Thyroid gland (tissue), 4 donors: ENCODE measurements at regions not wholly inside any gene's neighbourhood (a gene's known extent, or its start where the extent isn't known, plus 50 kb on each side); places are given as distances from the start of the nearest gene placed in this dataset.

Source experiments
- POLR2A ChIP-seq, 2 donors: fragments of 450-650 bp; IDR thresholded peaks; one replicate each; pipeline ENCODE4 v1.6.1; 2017; ENCODE audit warnings: antibody characterized with exemption in 2 of 2, mild to moderate bottlenecking in 2 of 2, moderate library complexity in 1 of 2
- TF ChIP-seq, protein P1 (sequence below), 6 experiments: fragments of 200-600 bp in 3 of 6; fragments of 450-650 bp in 3 of 6; sonication (generic) in 3 of 6; IDR thresholded peaks; one replicate each; pipeline ENCODE4 v1.5.1; 2016 to 2019; ENCODE audit warnings: antibody characterized with exemption in 6 of 6, mild to moderate bottlenecking in 2 of 6, inconsistent platforms in 1 of 6, moderate library complexity in 1 of 6

DNA sequence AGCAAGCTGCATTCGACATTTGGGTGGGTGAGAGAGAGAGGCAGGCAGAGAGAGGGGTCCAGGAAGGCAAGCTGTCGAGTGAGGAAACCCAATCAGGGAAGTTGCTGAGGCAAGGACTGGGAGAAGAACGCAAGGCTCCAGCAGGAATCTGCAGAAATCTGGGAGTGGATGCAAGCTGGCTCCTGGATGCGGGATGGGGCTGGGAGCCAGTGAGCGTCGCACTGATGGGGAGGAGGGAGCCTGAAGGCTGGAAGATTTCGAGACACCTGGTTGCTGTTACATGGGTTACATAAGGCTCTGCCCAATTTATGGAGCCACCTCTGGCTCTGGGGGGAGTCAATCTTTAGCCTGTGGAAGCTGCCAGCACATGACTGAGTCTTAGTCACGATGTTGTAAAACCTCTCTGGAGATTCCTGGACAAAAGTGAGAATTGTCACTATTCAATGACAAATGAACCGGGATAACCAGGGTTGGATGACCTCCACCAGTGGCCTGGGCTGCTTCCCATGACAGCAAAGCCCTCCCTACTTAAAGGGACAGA is 51.1 kb upstream of the ADRB1 start:
- TF ChIP-seq POLR2A (IDR thresholded peaks at IDR 0.05), result no peak
- TF ChIP-seq, protein P1, sequence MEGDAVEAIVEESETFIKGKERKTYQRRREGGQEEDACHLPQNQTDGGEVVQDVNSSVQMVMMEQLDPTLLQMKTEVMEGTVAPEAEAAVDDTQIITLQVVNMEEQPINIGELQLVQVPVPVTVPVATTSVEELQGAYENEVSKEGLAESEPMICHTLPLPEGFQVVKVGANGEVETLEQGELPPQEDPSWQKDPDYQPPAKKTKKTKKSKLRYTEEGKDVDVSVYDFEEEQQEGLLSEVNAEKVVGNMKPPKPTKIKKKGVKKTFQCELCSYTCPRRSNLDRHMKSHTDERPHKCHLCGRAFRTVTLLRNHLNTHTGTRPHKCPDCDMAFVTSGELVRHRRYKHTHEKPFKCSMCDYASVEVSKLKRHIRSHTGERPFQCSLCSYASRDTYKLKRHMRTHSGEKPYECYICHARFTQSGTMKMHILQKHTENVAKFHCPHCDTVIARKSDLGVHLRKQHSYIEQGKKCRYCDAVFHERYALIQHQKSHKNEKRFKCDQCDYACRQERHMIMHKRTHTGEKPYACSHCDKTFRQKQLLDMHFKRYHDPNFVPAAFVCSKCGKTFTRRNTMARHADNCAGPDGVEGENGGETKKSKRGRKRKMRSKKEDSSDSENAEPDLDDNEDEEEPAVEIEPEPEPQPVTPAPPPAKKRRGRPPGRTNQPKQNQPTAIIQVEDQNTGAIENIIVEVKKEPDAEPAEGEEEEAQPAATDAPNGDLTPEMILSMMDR (IDR thresholded peaks at IDR 0.05), result no peak
